ENCODE measurements at regions not wholly inside any gene's neighbourhood (a gene's known extent, or its start where the extent isn't known, plus 50 kb on each side); places are given as distances from the start of the nearest gene placed in this dataset.

DNA sequence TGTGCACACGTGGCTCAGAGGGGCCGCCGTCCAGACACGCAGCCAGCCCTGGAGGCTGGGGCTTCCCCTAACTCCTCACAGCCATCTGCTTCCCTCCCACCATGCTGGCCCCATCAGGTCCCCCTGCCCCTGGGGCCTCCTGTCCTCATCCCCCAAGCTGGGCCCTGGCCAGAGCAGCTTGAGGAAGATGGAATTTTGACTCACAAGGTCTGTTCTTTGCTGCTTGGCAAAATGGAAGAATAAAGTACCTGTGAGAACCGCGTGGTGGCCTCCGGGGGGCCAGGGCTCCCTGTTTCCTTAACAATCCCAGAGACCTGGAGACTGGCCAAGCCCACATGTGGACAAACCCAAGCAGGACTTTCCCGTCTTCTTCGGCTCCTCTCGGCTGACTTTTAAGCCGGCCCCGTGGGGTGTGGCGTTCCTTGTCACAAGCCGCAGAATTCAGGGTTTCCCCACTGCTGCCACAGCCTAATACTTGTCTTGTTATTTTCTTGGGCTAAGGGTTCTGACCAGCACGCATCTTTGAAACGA, 872.8 kb downstream of the BRD1 start:
- DNase-seq = peak; percentile 46

GRCh38 chr22:48953830-48954229, 873.8 kb downstream of the BRD1 start:
- no peak for DNase-seq

- no peak for DNase-seq
These were observed 874.5 kb downstream of the BRD1 start for GRCh38 chr22:48953103-48953720.

- DNase-seq = no peak
These were observed 875.2 kb downstream of the BRD1 start for GRCh38 chr22:48952256-48953102.

DNA sequence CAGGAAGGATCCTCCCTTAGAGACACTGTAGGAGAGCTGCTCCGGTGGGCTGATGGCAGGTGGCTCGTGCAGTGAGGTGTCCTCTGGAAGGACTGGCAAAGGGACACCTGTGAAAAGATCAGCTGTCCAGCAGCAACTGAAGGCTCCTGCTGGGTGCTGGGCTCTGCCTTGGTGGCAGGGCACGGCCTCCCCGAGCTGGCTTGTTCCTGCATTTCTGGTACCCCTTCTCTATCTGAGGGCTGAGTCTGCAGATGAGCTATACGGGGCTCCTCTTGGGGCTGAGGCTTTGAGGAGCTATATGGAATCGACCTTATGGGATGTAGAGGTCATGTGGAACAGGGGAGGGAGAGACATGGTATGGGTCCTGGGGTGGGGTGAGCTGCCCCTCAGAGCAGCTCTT, 875.8 kb downstream of the BRD1 start:
- no peak for DNase-seq

DNA sequence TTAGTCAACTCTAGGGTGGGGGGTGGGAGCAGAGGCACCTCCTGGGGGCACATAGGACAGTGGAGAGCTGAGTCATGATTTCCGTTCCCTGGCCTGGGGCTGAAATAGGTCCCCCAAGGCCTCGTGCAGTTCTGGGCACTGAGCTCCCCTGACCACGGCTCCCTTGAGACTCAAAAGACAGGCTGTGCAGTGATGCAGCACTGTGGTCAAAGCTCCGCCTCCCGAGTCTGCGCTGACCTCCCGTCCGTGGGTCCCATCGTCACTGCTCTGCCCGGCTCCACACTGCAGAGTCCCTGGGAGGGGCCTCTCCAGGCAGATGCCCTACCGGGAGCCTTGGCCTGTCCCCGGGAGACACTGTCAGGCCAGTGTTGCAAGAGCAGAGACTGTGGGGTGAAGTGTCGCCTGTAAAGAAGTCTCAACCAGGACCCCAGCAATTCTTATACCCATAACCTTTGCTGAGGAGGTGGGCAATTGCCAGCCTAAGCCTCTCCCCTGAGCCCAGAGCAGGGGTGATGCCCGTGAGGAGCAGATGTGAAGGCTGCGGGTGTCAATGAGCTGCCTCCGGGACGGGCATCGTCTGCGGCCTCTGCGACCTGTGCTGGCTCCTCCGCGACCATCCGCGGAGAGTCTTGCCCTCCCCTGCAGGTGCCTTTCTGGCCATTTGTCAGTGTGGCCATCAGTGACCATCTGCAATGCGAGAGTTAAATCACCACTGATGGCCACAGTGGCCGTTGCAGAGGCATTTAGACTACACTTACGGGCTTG, 877.3 kb downstream of the BRD1 start:
- no peak for DNase-seq

DNA sequence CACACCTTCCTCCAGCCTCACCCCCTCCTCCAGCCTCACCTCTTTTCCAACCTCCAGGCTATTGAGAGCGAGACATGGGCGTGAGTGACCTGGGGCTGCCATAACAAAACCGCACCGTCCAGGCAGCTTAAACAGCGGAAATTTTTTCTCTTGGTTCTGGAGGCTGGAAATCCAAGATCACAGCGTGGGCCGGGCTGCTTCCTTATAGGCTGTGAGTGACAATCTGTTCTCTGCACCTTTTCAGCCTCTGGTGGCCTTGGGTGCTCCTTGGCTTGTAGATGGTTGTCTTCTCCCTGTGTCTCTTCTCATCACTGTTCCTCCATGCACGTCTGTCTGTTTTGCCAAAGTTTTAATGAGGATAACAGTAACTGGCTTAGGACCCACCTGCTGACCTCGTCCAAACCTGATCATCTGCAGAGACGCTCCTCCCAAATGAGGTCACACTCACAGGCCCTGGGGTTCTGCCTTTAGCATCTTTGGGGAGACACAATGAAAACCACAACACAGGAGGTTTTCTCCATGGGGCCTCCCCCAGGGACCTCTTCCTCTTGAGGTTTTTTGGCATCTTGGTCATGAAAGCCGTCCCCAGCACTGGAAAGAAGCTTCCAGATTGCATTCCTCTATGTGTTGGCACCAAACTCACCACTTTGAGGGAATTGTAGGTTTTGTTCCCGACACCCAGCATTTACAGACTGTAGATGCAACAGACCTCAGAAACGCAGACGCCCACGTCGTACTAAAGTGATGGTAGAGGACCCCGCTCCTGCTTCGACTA, 878.1 kb downstream of the BRD1 start:
- DNase-seq = no peak

DNA sequence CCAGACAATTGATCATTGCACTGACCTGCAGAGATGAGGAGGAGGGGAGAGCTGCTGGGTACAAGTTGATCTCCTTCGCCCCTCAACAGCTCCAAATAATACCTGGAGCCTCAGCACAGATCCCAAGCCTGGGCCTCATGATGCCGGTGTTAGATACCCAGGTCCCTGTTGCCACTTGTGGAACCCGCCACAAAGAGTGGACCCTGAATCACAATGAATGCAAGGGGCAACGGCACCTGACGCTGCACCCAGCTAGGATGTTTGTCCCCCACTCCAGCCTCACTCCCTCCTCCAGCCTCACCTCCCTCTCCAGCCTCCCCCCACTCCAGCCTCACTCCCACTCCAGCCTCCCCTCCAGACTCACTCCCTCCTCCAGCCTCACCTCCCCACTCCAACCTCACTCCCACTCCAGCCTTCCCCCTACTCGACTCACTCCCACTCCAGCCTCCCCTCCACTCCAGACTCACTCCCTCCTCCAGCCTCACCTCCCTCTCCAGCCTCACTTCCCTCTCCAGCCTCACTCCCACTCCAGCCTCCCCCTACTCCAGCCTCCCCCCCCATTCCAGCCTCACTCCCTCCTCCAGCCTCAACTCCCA, 879.0 kb downstream of the BRD1 start:
- no peak for DNase-seq

DNA sequence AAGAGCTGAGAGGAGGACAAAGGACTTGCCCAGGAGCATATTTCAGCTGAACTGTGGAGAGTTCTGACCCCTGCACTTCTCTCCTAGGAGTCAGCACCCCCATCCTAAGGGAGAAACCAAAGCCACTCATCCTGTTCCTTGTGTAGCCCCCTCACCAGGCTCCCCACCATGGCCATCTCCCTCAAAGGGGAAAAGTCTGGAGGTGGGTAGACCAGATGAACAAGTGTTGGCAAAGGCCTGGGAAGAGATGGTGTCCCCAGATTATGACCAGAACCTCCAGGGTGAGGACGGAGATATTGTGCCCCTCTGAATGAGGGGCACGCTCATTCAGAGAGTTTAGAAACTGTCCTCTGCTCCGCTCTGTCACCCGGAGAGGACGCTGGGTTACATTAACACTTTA, 880.0 kb downstream of the BRD1 start:
- no peak for DNase-seq

- DNase-seq = no peak
These were observed 881.8 kb downstream of the BRD1 start for GRCh38 chr22:48945621-48946458.

- no peak for DNase-seq
These were observed 882.7 kb downstream of the BRD1 start for GRCh38 chr22:48944751-48945620.

DNA sequence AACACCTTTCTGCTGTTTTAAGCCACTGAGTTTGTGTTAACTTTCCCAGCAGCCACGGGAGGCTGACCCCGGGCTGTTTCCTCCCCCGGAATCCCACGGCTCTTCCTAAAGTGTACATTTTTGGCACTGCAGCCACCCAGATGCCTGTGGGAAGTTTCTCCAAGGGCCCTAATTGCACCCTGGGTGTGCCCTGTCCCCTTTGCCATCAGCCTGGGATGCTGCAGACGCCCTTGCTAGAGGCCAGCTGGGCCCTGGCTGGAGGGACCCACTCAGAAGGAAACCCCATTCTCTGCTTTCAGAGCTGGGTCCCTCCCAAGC, 883.3 kb downstream of the BRD1 start:
- DNase-seq = no peak

DNA sequence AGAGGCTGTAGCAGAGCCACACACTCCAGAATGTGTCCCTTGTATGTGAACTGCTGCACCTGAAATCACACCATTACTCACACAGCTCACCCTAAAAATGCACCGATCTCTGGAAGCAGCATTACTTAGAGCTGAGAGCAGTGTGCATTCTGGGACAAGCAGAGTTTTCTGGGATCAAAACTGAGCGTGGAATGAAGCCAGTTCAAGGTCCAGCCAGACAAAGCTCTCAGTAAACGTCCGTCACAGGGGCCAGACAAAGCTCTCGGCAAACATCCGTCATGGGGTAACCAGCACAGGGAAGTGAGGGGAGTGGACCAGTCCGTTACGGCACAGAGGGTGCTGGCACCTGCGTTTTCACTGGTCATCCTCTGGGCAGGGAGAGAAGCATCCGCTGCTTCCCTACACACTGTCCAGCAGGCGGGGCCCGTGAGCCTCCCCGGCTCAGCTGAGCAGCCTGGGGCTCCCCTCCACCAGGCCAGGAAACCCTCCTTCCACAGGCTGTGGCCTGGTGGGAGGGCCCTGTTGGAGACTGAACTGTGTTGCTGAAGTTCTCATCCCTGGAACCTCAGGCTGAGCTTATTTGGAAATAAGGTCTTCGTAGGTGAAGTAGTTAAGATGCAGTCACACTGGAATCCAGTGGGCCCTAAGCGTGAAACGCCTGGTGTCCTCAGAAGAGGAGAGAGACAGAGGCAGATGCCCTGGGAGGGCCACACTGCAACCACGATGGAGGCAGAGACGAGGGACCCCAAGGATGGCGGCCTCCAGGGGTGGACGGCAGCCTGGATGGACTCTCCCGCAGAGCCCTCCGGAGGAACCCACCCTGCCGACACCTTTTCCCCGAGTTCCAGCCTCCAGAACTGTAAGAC, 883.9 kb downstream of the BRD1 start:
- no peak for DNase-seq

DNA sequence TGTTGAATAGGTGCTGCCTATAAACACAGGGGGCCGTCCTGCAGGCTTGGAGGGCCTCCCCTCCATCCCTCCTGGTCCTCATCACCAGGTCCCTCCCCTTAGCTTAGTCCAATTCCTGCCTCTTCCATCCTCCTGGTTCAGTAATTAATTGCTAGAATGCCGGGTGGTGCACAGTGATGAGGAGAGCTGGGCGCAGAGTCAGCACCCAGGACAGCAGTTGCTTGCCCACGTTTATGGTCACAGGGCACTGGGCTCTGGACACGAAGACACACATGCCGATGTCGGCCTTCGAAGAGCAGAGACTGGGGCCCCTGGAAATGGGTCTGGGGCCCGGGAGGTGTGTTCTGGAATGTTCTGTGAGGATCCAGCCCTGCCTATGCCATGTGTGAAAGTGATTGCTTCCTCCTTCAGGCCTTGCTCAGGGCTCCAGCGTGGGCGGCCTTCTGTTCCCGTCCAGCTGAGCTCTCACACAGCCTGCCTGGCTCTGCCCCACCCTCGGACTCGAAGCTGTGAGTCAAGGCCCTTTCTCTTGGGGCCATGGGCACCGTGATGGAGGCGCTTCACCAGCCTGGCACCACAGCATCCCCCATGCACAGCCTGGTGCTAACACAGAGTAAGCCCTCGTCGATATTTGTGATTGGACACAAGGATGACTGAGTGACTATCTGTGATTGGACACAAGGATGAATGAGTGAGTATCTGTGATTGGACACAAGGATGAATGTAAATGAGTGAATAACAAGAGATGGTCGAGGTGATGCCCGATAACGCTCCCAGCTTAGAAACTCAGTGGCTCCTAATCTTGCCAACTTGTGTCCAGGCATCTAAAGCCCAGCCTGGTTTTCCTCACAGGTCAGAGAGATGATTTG, 884.7 kb downstream of the BRD1 start:
- no peak for DNase-seq

- no peak for DNase-seq
These were observed 885.6 kb downstream of the BRD1 start for GRCh38 chr22:48941903-48942575.

DNA sequence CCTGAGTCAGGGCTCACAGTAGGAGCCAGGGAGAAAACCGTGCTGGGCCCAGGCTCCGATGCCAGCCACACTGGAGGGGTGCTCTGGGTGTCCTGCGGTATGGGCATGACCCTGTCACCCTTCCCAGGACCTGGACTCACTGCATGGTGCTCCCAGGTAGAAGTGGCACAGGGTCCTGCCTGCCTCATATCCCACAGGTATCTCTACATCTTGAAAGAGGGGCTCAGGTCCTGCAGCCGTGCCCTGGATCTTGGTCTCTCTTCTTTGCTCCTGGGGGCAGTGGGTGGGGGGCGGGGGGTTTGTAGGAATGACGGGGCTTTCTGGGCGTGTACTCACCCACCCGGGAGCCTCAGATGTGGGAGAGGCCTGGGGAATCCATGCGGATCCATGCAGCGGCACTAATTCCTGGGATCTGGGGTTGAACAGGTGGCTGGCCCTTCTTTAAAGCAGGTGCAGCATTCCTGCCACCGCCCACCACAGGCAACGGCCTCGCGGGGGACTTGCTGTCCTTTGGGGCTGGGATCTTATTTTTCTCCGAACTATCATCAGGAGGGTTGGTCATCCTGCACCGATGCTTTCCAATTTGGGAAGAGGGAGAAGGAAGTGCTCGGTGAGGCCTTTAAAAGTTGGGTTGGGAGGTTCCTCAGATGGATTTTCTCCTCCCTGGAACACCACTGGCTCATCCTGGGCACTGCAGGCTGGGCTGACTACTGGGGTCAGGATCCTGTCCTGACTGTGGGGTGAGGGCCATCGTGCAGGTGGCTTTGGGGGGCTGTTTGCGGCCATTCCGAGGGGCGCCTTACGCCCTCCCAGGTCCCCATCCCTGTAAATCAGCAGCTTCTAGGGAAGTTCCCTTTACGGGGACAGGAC, 886.4 kb downstream of the BRD1 start:
- no peak for DNase-seq

All from NCI-H2171 (cell line).